ENCODE measurements at regions not wholly inside any gene's neighbourhood (a gene's known extent, or its start where the extent isn't known, plus 50 kb on each side); places are given as distances from the start of the nearest gene placed in this dataset.

DNA sequence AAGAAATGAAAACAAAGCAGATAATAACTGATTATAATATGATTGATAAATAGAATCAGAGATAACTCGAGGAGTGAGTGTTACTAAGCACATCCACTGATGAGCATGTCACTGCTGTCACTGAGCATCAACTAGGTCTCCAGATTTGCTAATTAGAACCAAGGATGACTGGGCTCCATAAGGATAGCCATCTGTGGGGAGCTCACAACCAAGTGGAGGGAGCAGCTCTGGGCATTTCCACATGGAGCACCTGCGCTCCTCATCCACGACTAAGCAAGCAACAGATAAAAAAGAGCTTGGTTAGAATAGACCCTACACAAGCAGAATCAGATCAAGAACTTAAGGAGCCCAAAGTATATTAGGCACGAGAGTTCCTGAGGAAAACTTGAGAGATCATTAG lies 396.0 kb upstream of the B3GAT1 start:
- TF ChIP-seq, protein P1, sequence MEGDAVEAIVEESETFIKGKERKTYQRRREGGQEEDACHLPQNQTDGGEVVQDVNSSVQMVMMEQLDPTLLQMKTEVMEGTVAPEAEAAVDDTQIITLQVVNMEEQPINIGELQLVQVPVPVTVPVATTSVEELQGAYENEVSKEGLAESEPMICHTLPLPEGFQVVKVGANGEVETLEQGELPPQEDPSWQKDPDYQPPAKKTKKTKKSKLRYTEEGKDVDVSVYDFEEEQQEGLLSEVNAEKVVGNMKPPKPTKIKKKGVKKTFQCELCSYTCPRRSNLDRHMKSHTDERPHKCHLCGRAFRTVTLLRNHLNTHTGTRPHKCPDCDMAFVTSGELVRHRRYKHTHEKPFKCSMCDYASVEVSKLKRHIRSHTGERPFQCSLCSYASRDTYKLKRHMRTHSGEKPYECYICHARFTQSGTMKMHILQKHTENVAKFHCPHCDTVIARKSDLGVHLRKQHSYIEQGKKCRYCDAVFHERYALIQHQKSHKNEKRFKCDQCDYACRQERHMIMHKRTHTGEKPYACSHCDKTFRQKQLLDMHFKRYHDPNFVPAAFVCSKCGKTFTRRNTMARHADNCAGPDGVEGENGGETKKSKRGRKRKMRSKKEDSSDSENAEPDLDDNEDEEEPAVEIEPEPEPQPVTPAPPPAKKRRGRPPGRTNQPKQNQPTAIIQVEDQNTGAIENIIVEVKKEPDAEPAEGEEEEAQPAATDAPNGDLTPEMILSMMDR (IDR thresholded peaks at IDR 0.05): no peak
- TF ChIP-seq POLR2A (IDR thresholded peaks at IDR 0.05): no peak
- WGBS, 2 donors: 71 to 84% methylated on average over 4 of the region's 4 CpGs
- intact Hi-C loops (cut with DNase I; ENCODE audit: low total_unique reads): no loop called here
- no peak for DNase-seq (ENCODE audit: low spot score in 2 of 2)
- H3K4me3 ChIP-seq (ENCODE audit: low read depth, poor library complexity, severe bottlenecking): no peak overlapping the region

DNA sequence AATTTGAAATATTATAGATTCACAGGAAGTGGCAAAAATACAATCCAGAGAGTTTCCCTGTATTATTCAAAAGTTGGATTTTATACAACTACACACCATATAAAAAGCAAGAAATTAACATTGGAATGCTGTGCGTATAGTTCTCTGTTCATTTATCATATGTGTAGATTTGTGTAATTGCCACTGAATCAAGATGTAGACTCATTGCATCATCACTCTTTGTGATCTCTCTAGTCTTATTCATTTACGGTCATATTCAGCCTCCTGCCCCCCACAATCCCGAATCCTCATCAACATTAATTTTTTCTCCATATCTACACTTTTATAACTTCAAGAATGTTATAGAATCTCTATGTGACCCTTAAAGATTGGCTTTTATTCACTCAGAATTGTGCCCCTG lies 390.6 kb upstream of the B3GAT1 start:
- no peak for DNase-seq (ENCODE audit: low spot score in 2 of 2)
- no peak overlapping the region for H3K4me3 ChIP-seq (ENCODE audit: low read depth, poor library complexity, severe bottlenecking)
- TF ChIP-seq, protein P1 (IDR thresholded peaks at IDR 0.05): no peak
- no peak for TF ChIP-seq POLR2A (IDR thresholded peaks at IDR 0.05)
- intact Hi-C loops (cut with DNase I; ENCODE audit: low total_unique reads): loop anchor here (5.0 kb wide), 1 partner anchor 625 kb away; no protein-coding TSS in a partner anchor
- 71 to 75% methylated on average over 3 of the region's 3 CpGs for WGBS, 2 donors

- no peak overlapping the region for H3K4me3 ChIP-seq (ENCODE audit: low read depth, poor library complexity, severe bottlenecking)
- no peak for TF ChIP-seq POLR2A (IDR thresholded peaks at IDR 0.05)
- TF ChIP-seq, protein P1 (IDR thresholded peaks at IDR 0.05): no peak
- no peak for DNase-seq (ENCODE audit: low spot score in 2 of 2)
- 20 to 23% methylated on average over 6 of the region's 6 CpGs for WGBS, 2 donors
- intact Hi-C loops (cut with DNase I; ENCODE audit: low total_unique reads): loop anchor here (5.0 kb wide), 1 partner anchor 625 kb away; no protein-coding TSS in a partner anchor
Observed at GRCh38 chr11:134802116-134802515, 390.1 kb upstream of the B3GAT1 start.

DNA sequence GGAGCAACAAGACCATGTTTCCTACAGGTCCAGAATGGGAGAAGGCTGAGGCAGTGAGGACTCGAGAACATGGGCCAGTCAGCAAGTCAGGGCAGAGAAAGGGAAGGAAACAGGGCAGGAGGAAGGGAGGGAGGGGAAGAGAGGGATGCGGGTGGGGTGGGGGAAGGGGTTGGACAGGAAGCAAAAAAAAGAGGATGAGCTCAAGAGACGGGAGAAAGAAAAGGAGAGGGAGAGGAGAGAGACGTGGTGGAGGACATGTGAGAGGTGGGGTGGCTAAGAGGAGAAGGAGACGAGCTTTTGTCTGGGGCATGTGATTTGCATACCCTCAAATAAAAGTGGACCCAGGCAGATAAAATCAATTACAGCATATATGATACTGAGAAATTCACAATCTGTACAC lies 389.5 kb upstream of the B3GAT1 start:
- TF ChIP-seq, protein P1 (IDR thresholded peaks at IDR 0.05): no peak
- TF ChIP-seq POLR2A (IDR thresholded peaks at IDR 0.05): no peak
- 5% methylated on average over 5 of the region's 5 CpGs for WGBS, 2 donors
- no peak for DNase-seq (ENCODE audit: low spot score in 2 of 2)
- H3K4me3 ChIP-seq (ENCODE audit: low read depth, poor library complexity, severe bottlenecking): no peak overlapping the region
- intact Hi-C loops (cut with DNase I; ENCODE audit: low total_unique reads): loop anchor here (5.0 kb wide), 1 partner anchor 624 kb away; no protein-coding TSS in a partner anchor

- 74 to 87% methylated on average over 11 of the region's 11 CpGs for WGBS, 2 donors
- intact Hi-C loops (cut with DNase I; ENCODE audit: low total_unique reads): loop anchor here (5.0 kb wide), 1 partner anchor 624 kb away; no protein-coding TSS in a partner anchor
Observed at GRCh38 chr11:134800826-134801225, 388.8 kb upstream of the B3GAT1 start.

More at GRCh38 chr11:134800826-134801225, 388.8 kb upstream of the B3GAT1 start:
- no peak overlapping the region for H3K4me3 ChIP-seq (ENCODE audit: low read depth, poor library complexity, severe bottlenecking)
- no peak for DNase-seq (ENCODE audit: low spot score in 2 of 2)
- TF ChIP-seq, protein P1 (IDR thresholded peaks at IDR 0.05): no peak
- no peak for TF ChIP-seq POLR2A (IDR thresholded peaks at IDR 0.05)

Data from lower leg skin (tissue), 4 donors.